Ishikawa (cell line): ENCODE measurements at regions not wholly inside any gene's neighbourhood (a gene's known extent, or its start where the extent isn't known, plus 50 kb on each side); places are given as distances from the start of the nearest gene placed in this dataset.

Source experiments
- CEBPB ChIP-seq: IDR thresholded peaks from 2 replicates; pipeline ENCODE4 v1.6.1; 2012
- CREB1 ChIP-seq: IDR thresholded peaks from 2 replicates; pipeline ENCODE4 v1.6.1; 2012; ENCODE audit warnings: low read depth
- EGR1 ChIP-seq: IDR thresholded peaks from 2 replicates; pipeline ENCODE4 v1.6.1; 2012
- EP300 ChIP-seq: IDR thresholded peaks from 2 replicates; pipeline ENCODE4 v1.6.1; 2012; ENCODE audit warnings: borderline replicate concordance
- FOXM1 ChIP-seq: IDR thresholded peaks from 2 replicates; pipeline ENCODE4 v1.6.1; 2012; ENCODE audit warnings: low read depth, borderline replicate concordance
- MAX ChIP-seq: IDR thresholded peaks from 2 replicates; pipeline ENCODE4 v1.6.1; 2012
- NFIC ChIP-seq: IDR thresholded peaks from 2 replicates; pipeline ENCODE4 v1.6.1; 2012
- RAD21 ChIP-seq: IDR thresholded peaks from 2 replicates; pipeline ENCODE4 v1.6.1; 2012; ENCODE audit warnings: low read depth
- REST ChIP-seq: IDR thresholded peaks from 2 replicates; pipeline ENCODE4 v1.6.1; 2012; ENCODE audit warnings: low read depth, mild to moderate bottlenecking
- TAF1 ChIP-seq: IDR thresholded peaks from 2 replicates; pipeline ENCODE4 v1.6.1; 2012; ENCODE audit warnings: low read depth, mild to moderate bottlenecking
- TCF12 ChIP-seq: IDR thresholded peaks from 2 replicates; pipeline ENCODE4 v1.6.1; 2012; ENCODE audit warnings: low read depth
- TEAD4 ChIP-seq: IDR thresholded peaks from 2 replicates; pipeline ENCODE4 v1.6.1; 2012
- USF1 ChIP-seq: IDR thresholded peaks from 2 replicates; pipeline ENCODE4 v1.6.1; 2012
- YY1 ChIP-seq: IDR thresholded peaks from 2 replicates; pipeline ENCODE4 v1.6.1; 2012; ENCODE audit warnings: low read depth
- ZBTB7A ChIP-seq: IDR thresholded peaks from 2 replicates; pipeline ENCODE4 v1.6.1; 2012; ENCODE audit warnings: low read depth

DNA sequence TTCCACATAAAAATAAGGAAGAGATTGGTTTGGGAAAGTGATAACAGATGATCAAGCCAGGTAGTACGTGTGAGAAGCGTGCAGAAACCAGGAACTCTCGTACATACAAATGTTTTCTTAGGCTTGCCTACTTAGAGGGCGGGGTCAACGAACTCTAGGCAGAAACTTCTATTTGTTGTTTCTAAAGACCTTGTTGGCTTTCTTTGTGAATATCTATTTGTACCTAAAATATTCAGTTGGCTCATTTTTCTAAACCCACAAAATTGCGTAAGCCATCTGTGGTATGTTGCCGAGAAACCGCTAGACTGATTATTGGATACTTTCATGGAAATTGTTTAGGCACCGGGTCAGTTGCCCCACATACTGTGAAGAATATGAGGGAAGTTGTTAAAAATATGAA lies 458.5 kb downstream of the MAT2B start:
- TF ChIP-seq ZBTB7A = no peak
- no peak for TF ChIP-seq MAX
- TF ChIP-seq TEAD4 = no peak
- no peak for TF ChIP-seq FOXM1
- TF ChIP-seq RAD21 = no peak
- TF ChIP-seq CREB1 = no peak
- no peak for TF ChIP-seq TCF12
- no peak for TF ChIP-seq TAF1
- TF ChIP-seq USF1 = no peak
- no peak for TF ChIP-seq REST
- TF ChIP-seq CEBPB = no peak
- TF ChIP-seq NFIC = no peak

GRCh38 chr5:163964671-163965070 lies 459.3 kb downstream of the MAT2B start:
- TF ChIP-seq NFIC (no peak), YY1 (no peak), REST (no peak), EGR1 (no peak), TCF12 (no peak), RAD21 (no peak), TEAD4 (no peak), FOXM1 (no peak), CREB1 (no peak), MAX (no peak), TAF1 (no peak)

GRCh38 chr5:163967268-163967667 lies 461.8 kb downstream of the MAT2B start:
- TF ChIP-seq TCF12 (no peak), USF1 (no peak), MAX (no peak), YY1 (no peak), RAD21 (no peak), CEBPB (no peak), CREB1 (no peak), EGR1 (no peak), TAF1 (no peak), REST (no peak), ZBTB7A (no peak), NFIC (no peak), FOXM1 (no peak)

GRCh38 chr5:163968651-163969050 lies 463.2 kb downstream of the MAT2B start:
- no peak for TF ChIP-seq TCF12
- TF ChIP-seq RAD21 = no peak
- TF ChIP-seq REST = no peak
- no peak for TF ChIP-seq TEAD4
- no peak for TF ChIP-seq MAX
- TF ChIP-seq EGR1 = no peak
- TF ChIP-seq YY1 = no peak
- TF ChIP-seq FOXM1 = no peak
- no peak for TF ChIP-seq NFIC
- no peak for TF ChIP-seq CEBPB
- no peak for TF ChIP-seq TAF1
- TF ChIP-seq USF1 = no peak
- TF ChIP-seq ZBTB7A = no peak
- no peak for TF ChIP-seq EP300
- TF ChIP-seq CREB1 = no peak
